Limb (tissue), 2 donors: ENCODE measurements at regions not wholly inside any gene's neighbourhood (a gene's known extent, or its start where the extent isn't known, plus 50 kb on each side); places are given as distances from the start of the nearest gene placed in this dataset.

Experiments used
- DNase-seq, 2 donors: peaks; one replicate each; pipeline ENCODE4 v3.0.0-alpha.2; 2016; ENCODE audit errors: extremely low spot score in 2 of 2

GRCh38 chr5:144844086-144844485 is 673.4 kb downstream of the KCTD16 start:
- no peak for DNase-seq

GRCh38 chr5:144832416-144832815 is 661.7 kb downstream of the KCTD16 start:
- DNase-seq = no peak

GRCh38 chr5:144831650-144832049 is 661.0 kb downstream of the KCTD16 start:
- no peak for DNase-seq

- no peak for DNase-seq
These were observed 651.8 kb downstream of the KCTD16 start for GRCh38 chr5:144822503-144822902.

GRCh38 chr5:144820278-144820677 is 649.6 kb downstream of the KCTD16 start:
- no peak for DNase-seq

- no peak for DNase-seq
These were observed 644.5 kb downstream of the KCTD16 start for GRCh38 chr5:144815131-144815530.

GRCh38 chr5:144812763-144813162 is 642.1 kb downstream of the KCTD16 start:
- peak in 1 of 2 donors; percentile 17 for DNase-seq

- DNase-seq = no peak
These were observed 629.5 kb downstream of the KCTD16 start for GRCh38 chr5:144800169-144800568.

- DNase-seq = no peak
These were observed 627.9 kb downstream of the KCTD16 start for GRCh38 chr5:144798595-144798994.

- DNase-seq = peak in 1 of 2 donors; percentile 14
These were observed 624.2 kb downstream of the KCTD16 start for GRCh38 chr5:144794922-144795321.

- no peak for DNase-seq
These were observed 617.9 kb downstream of the KCTD16 start for GRCh38 chr5:144788556-144788955.

GRCh38 chr5:144788046-144788445 is 617.4 kb downstream of the KCTD16 start:
- no peak for DNase-seq

GRCh38 chr5:144779368-144779767 is 608.7 kb downstream of the KCTD16 start:
- no peak for DNase-seq

GRCh38 chr5:144778561-144778960 is 607.9 kb downstream of the KCTD16 start:
- DNase-seq = no peak

GRCh38 chr5:144774197-144774596 is 603.5 kb downstream of the KCTD16 start:
- no peak for DNase-seq

GRCh38 chr5:144773628-144774027 is 603.0 kb downstream of the KCTD16 start:
- DNase-seq = no peak

GRCh38 chr5:144771802-144772201 is 601.1 kb downstream of the KCTD16 start:
- no peak for DNase-seq

- no peak for DNase-seq
These were observed 571.7 kb downstream of the KCTD16 start for GRCh38 chr5:144742361-144742760.

- no peak for DNase-seq
These were observed 561.1 kb downstream of the KCTD16 start for GRCh38 chr5:144731786-144732185.

GRCh38 chr5:144712090-144712489 is 541.4 kb downstream of the KCTD16 start:
- DNase-seq = no peak

- no peak for DNase-seq
These were observed 540.5 kb downstream of the KCTD16 start for GRCh38 chr5:144711172-144711571.

GRCh38 chr5:144710637-144711036 is 540.0 kb downstream of the KCTD16 start:
- no peak for DNase-seq

GRCh38 chr5:144703776-144704175 is 533.1 kb downstream of the KCTD16 start:
- DNase-seq = no peak

- DNase-seq = no peak
These were observed 527.8 kb downstream of the KCTD16 start for GRCh38 chr5:144698484-144698883.
